ENCODE measurements at regions not wholly inside any gene's neighbourhood (a gene's known extent, or its start where the extent isn't known, plus 50 kb on each side); places are given as distances from the start of the nearest gene placed in this dataset.
A peak's percentile ranks its signal among the peaks of the same experiment; 100 is the strongest.
"Not testable (repeated sequence)": the region's sequence is repeated elsewhere in the genome, so short reads cannot be mapped to it uniquely, and the experiment has no call there.

GRCh38 chr14:52124791-52125684 lies 56.2 kb upstream of the NID2 start:
- peak; percentile 82 for DNase-seq (ENCODE audit: low spot score)

GRCh38 chr14:52122163-52122562 lies 53.3 kb upstream of the NID2 start:
- not testable (repeated sequence) for DNase-seq (ENCODE audit: low spot score)

DNA sequence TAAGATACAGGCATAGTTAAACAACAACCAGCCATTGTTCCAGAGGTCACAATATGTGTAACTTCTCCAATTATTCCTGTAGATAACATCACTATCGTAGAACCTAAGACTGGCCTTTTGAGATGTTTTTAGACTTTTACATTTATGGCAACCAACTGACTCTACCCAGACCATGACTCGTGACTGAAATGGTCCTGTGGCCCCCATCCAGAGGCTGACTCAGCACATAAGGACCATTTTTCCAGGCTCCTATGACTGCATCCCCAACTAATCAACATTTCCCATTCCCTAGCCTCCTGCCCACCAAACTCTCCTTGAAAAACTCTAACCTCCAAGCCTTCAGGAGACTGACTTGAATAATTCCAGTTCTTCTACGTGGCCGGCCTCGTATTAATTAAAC lies 52.6 kb upstream of the NID2 start:
- no peak for DNase-seq (ENCODE audit: low spot score)

- DNase-seq (ENCODE audit: low spot score): no peak
These were observed 50.2 kb upstream of the NID2 start for GRCh38 chr14:52119030-52119429.

Measured in hepatic stellate cell (primary cell).